Putamen (tissue), 1 donor: ENCODE measurements at regions not wholly inside any gene's neighbourhood (a gene's known extent, or its start where the extent isn't known, plus 50 kb on each side); places are given as distances from the start of the nearest gene placed in this dataset.
"Not testable (repeated sequence)": the region's sequence is repeated elsewhere in the genome, so short reads cannot be mapped to it uniquely, and the experiment has no call there.

Source experiments
- DNase-seq: peaks from one replicate; pipeline ENCODE4 v3.0.0-alpha.2; 2016; ENCODE audit warnings: low spot score

DNA sequence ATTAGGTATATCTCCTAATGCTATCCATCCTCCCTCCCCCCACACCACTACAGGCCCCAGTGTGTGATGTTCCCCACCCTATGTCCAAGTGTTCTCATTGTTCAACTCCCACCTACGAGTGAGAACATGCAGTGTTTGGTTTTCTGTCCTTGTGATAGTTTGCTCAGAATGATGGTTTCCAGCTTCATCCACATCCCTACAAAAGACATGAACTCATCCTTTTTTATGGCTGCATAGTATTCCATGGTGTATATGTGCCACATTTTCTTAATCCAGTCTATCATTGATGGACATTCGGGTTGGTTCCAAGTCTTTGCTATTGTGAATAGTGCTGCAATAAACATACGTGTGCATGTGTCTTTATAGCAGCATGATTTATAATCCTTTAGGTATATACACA, 53.8 kb upstream of the HIVEP2 start:
- DNase-seq, result not testable (repeated sequence)

DNA sequence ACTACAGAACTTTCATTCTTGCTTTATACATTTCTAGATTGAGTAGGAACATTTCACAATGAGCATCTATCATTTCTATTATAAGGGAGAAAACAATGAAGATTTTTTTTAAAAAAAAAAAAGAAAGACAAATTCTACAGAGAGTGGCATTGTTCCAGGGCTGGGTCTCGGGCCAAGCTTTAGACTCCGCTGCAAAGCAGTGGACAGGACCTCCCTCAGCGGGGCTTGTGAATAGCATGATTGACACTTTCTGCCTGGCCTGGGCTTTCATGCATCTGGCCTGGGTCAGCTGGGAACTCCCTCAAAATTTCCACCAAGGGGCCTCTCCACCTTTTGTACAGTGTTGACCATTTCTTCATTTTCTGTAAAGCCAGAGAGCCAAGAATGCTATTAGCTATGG, 55.8 kb upstream of the HIVEP2 start:
- peak; percentile 70 for DNase-seq

DNA sequence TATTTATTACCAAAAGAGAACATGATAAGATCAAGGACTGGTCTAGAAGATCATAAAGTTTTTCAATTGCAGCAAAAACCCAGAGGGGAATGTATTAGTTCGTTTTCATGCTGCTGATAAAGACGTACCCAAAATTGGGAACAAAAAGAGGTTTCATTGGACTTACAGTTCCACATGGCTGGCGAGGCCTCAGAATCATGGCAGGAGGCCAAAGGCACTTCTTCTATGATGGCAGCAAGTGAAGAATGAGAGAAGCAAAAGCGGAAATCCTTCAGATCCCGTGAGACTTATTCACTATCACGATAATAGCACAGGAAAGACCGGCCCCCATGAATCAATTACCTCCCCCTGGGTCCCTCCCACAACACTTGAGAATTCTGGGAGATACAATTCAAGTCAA, 57.7 kb upstream of the HIVEP2 start:
- DNase-seq, result peak; percentile 5

DNA sequence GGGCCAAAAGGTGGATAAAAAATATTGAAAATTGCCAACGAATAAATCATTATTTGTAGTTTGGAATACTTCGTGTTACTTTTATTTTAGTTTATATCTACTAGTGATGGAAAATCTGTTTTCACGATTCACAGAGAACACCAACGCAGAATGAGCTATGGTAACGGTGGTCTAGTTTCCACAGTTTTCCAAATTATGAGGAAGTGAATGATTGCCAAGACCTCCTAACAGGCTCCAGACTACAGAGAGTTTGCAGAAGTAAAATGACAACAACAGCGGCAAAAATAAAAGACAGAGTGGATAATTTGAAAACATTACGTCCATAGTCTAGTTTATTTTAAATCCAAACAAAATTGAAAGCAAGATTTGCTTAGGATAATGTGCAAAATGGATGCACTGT, 57.0 kb upstream of the AIG1 start:
- no peak for DNase-seq

DNA sequence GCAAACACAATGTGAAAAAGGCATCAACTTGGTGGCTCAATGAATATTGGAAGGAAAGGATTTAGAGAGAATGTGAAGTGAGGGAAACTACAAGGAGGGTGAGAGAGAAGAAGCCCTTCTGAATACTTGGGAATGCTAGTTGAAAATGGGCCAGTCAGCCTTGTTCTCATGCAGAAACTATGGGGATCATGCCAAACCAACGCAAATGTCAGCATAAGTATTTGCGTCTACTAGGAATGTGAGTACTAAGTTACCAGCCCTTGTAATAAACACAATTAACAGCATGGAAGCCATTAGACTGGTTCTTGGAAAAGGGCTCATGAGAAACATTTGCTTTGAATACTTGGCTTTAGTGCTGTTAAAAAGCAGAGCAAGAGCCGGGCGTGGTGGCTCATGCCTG, 54.9 kb upstream of the AIG1 start:
- no peak for DNase-seq

DNA sequence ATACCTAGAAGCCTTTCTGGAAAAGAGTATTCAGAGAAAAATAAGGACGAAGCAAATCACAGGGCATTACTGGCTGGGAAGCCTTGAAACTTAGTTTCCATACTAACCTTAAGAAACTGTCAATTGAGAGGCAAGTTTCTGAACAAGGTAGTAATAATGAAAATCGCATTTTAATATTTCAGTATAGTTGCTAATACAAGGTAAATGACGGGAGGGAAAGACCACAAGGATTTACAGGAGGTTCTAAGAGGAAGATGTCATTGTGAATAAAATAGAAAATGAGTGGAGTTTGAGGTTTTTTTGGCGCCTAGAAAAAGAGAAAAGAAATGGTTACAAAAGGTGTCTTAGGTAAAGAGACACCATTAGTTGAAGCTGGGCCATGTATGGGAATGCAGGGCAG, 53.9 kb upstream of the AIG1 start:
- no peak for DNase-seq

DNA sequence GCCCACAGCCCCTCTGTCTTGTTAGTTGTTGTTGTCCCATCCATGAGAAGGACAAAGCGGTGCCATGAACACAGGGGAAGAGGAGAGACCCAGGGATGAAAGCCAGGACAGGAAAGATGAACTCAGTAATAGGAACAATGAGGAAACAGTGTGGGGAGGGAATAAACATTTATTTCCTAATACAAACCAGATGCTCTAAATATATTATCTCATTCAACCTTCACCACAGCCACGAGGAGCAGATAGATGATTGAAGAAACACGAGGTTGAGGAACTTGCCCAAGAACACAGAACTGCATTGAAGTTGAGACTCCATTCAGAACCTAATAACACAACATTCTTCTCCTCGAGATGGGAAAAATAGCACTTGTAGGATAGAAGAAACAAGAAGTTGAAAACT, 53.0 kb upstream of the AIG1 start:
- no peak for DNase-seq

DNA sequence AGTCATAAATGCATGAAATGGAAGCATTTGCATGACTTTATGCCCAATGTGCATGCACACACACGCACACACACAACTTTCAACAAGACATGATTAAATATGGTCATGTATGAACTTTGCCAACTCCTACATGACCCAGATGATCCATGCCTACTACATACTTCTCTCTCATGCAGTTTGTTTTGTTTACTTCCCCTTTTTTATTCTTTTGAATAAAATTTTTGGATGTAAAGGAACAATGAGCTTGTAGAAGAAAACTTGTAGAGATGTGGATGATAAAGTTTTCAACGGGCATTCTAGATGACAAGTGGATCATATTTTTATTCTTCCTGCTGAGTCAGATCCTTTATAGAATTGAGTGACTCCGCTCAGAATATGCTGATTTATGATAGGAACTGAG, 50.8 kb upstream of the AIG1 start:
- no peak for DNase-seq
